PC-9 (cell line): ENCODE measurements at regions not wholly inside any gene's neighbourhood (a gene's known extent, or its start where the extent isn't known, plus 50 kb on each side); places are given as distances from the start of the nearest gene placed in this dataset.

ENCODE experiments used
- BruUV-seq: library from RNA; stranded (reverse); fragments of 400-500 nt; replicated peaks from 2 replicates; lab custom pipeline; 2021; lab: Mats Ljungman, UMichigan
- CTCF ChIA-PET: fragments of 300-600 bp; sonication (Branson Sonifier 250); formaldehyde crosslinking; loops from one replicate; lab custom pipeline; 2022; ENCODE audit warnings: antibody characterized with exemption; lab: Charles Lee
- POLR2A ChIA-PET: fragments of 300-600 bp; sonication (Branson Sonifier 250); formaldehyde crosslinking; loops from one replicate; lab custom pipeline; 2022; ENCODE audit warnings: antibody characterized with exemption; ENCODE audit not compliant: unreplicated experiment; lab: Charles Lee
- DNase-seq, 2 experiments: peaks; one replicate each; pipeline versions ENCODE4 v3.0.0 to v3.0.0-alpha.2; 2015 to 2022; ENCODE audit warnings: mixed read lengths in 1 of 2
- H2AFZ ChIP-seq: fragments of 200-600 bp; sonication (generic); 2 replicates; pipeline ENCODE4 v1.8.1; 2017; ENCODE audit warnings: antibody characterized with exemption
- H3F3A ChIP-seq: fragments of 200-600 bp; sonication (generic); 2 replicates; pipeline ENCODE4 v1.8.1; 2017; ENCODE audit warnings: antibody characterized with exemption, mild to moderate bottlenecking, low read depth; ENCODE audit not compliant: insufficient read depth
- H3K27ac ChIP-seq: fragments of 200-600 bp; sonication (generic); 2 replicates; pipeline ENCODE4 v1.6.1; 2016; ENCODE audit warnings: mixed run types
- H3K27me3 ChIP-seq: fragments of 200-600 bp; sonication (generic); 2 replicates; pipeline ENCODE4 v1.6.1; 2016; ENCODE audit warnings: low read depth, mixed run types; ENCODE audit not compliant: insufficient read depth
- H3K36me3 ChIP-seq: fragments of 200-600 bp; sonication (generic); 2 replicates; pipeline ENCODE4 v1.6.1; 2016; ENCODE audit warnings: low read depth, mixed run types
- H3K4me1 ChIP-seq: fragments of 200-600 bp; sonication (generic); replicated peaks from 2 replicates; pipeline ENCODE4 v1.6.1; 2016; ENCODE audit warnings: mixed run types; ENCODE audit not compliant: insufficient read depth
- H3K4me2 ChIP-seq: fragments of 200-600 bp; sonication (generic); 2 replicates; pipeline ENCODE4 v1.6.1; 2017; ENCODE audit warnings: mixed run types
- H3K4me3 ChIP-seq: fragments of 200-600 bp; sonication (generic); 2 replicates; pipeline ENCODE4 v1.6.1; 2016; ENCODE audit warnings: mixed run types
- H3K79me2 ChIP-seq: fragments of 200-600 bp; sonication (generic); 2 replicates; pipeline ENCODE4 v1.6.1; 2017; ENCODE audit warnings: low read depth, mixed run types
- H3K9me2 ChIP-seq: fragments of 200-600 bp; sonication (generic); 2 replicates; pipeline ENCODE4 v1.8.1; 2017; ENCODE audit warnings: mild to moderate bottlenecking; ENCODE audit not compliant: insufficient read depth
- H3K9me3 ChIP-seq: fragments of 200-600 bp; sonication (generic); 2 replicates; pipeline ENCODE4 v1.8.1; 2016; ENCODE audit warnings: low read depth; ENCODE audit not compliant: insufficient read depth
- H4K20me1 ChIP-seq: fragments of 200-600 bp; sonication (generic); 2 replicates; pipeline ENCODE4 v1.8.1; 2017; ENCODE audit not compliant: insufficient read depth
- EZH2 ChIP-seq: fragments of 200-600 bp; sonication (generic); IDR thresholded peaks from 2 replicates; pipeline ENCODE4 v1.8.0; 2017; ENCODE audit warnings: antibody characterized with exemption, low read depth
- intact Hi-C: fragments of 100-400 bp; cut with micrococcal nuclease; formaldehyde crosslinking; loops from one replicate; pipeline ENCODE4 v1.10.0; 2022; ENCODE audit not compliant: unreplicated experiment
- TF ChIP-seq, protein P1 (sequence below): fragments of 200-600 bp; sonication (generic); conservative IDR thresholded peaks from 2 replicates; pipeline ENCODE4 v1.6.1; 2017; ENCODE audit warnings: mixed run types, antibody characterized with exemption, mild to moderate bottlenecking, moderate library complexity

DNA sequence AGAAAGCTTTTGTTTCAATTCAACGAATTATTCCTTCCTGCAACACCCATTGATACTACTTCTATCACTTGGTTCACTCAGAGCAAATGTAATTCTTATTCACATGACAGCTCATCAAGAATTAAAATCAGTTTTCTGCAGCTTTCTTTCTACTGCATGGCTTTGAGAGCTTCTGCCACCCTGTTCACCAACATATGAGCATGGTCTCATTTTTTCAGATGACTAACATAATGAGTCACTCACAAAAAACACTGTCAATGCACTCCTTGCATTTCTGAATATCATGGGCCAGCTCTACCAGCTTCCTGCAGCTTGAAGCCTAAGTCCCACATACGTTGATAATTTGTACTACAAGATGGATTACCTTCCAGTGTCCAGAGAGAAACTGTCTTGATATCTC is 342.9 kb downstream of the LRATD1 start:
- Histone ChIP-seq H3K27me3 (no peaks in the 10 kb centered on the region), H3K79me2 (no peaks in the 10 kb centered on the region), H3F3A (no peaks in the 10 kb centered on the region), H2AFZ (no peak overlapping the region), H3K27ac (no peak overlapping the region), H3K4me2 (no peak overlapping the region), H3K36me3 (no peaks in the 10 kb centered on the region), H3K9me3 (no peaks in the 10 kb centered on the region), H3K4me1 (no peaks in the 10 kb centered on the region), H3K4me3 (no peak overlapping the region), H4K20me1 (no peaks in the 10 kb centered on the region), H3K9me2 (no peaks in the 10 kb centered on the region)
- TF ChIP-seq, protein P1, sequence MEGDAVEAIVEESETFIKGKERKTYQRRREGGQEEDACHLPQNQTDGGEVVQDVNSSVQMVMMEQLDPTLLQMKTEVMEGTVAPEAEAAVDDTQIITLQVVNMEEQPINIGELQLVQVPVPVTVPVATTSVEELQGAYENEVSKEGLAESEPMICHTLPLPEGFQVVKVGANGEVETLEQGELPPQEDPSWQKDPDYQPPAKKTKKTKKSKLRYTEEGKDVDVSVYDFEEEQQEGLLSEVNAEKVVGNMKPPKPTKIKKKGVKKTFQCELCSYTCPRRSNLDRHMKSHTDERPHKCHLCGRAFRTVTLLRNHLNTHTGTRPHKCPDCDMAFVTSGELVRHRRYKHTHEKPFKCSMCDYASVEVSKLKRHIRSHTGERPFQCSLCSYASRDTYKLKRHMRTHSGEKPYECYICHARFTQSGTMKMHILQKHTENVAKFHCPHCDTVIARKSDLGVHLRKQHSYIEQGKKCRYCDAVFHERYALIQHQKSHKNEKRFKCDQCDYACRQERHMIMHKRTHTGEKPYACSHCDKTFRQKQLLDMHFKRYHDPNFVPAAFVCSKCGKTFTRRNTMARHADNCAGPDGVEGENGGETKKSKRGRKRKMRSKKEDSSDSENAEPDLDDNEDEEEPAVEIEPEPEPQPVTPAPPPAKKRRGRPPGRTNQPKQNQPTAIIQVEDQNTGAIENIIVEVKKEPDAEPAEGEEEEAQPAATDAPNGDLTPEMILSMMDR, result no peak
- no peak for TF ChIP-seq EZH2
- BruUV-seq, result no TSS peak
- ChIA-PET POLR2A (no interaction called here), CTCF (no interaction called here)
- intact Hi-C loops, result no loop called here
- DNase-seq, result no peak

DNA sequence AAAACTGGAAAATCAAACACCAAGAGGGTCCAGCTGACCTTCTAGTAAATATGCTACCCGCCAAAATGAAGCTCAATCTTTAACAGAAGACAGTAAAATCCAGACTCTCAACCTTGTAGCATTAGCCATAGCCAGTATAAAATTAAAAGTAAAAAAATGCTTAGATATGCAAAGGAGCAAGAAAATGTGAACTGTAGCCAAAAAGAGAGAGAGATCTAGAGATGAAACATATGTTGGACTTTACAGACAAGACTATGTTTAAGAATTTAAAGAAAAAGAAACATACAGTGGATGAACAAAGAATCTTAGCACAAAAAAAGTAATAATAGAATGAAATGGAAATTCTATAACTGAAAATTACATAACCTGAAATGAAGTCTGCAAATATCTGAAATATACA is 344.5 kb downstream of the LRATD1 start:
- no TSS peak for BruUV-seq
- intact Hi-C loops, result no loop called here
- POLR2A ChIA-PET, result no interaction called here

DNA sequence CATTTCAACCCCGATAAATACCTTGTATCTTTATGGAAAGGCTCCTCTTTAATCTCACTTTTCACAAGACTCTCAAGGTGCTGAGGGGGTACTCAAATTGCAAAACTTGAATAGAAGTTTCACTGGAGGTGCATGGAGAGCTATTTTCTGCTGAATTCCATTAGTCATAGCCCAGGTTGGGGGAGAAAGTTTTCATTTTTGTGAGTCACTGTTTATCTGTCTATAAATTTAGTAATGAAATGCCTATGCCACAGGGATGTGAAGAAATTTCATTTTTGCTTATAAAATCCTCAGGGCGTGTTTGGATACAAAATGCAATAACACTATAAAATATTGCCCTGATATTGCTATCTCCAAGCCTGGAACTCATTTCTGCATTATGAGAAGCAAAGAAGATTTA is 346.3 kb downstream of the LRATD1 start:
- no peak for DNase-seq
- no TSS peak for BruUV-seq
- Histone ChIP-seq H3F3A (no peaks in the 10 kb centered on the region), H3K27me3 (peaks cover 3% of the 10 kb centered on the region; the same call in 1 of the 2 replicates), H3K4me3 (no peak overlapping the region), H4K20me1 (no peaks in the 10 kb centered on the region), H3K9me2 (no peaks in the 10 kb centered on the region), H3K27ac (no peak overlapping the region), H3K4me2 (no peak overlapping the region), H3K9me3 (no peaks in the 10 kb centered on the region), H3K79me2 (no peaks in the 10 kb centered on the region), H2AFZ (no peak overlapping the region), H3K36me3 (no peaks in the 10 kb centered on the region), H3K4me1 (no peaks in the 10 kb centered on the region)
- ChIA-PET CTCF (no interaction called here), POLR2A (interaction anchor here (0.6 kb wide), 1 partner anchor 663 kb away, joined by 3 read pairs; no protein-coding TSS in a partner anchor)
- intact Hi-C loops, result no loop called here
- TF ChIP-seq EZH2, result no peak
- TF ChIP-seq, protein P1, result no peak

More for the DNA sequence above, 344.5 kb downstream of the LRATD1 start:
- H3K36me3 ChIP-seq, result no peaks in the 10 kb centered on the region
- H3K79me2 ChIP-seq, result no peaks in the 10 kb centered on the region
- H3K4me2 ChIP-seq, result no peak overlapping the region
- H3K27me3 ChIP-seq, result 0 out of 2 replicates have a peak, but pooled peaks cover 3% of the 10 kb centered on the region
- CTCF ChIA-PET, result no interaction called here
- DNase-seq, result no peak
- no peaks in the 10 kb centered on the region for H3K9me3 ChIP-seq
- TF ChIP-seq EZH2, result no peak
- TF ChIP-seq, protein P1, result no peak
- no peaks in the 10 kb centered on the region for H3F3A ChIP-seq
- no peaks in the 10 kb centered on the region for H3K4me1 ChIP-seq
- no peaks in the 10 kb centered on the region for H3K9me2 ChIP-seq
- H4K20me1 ChIP-seq, result no peaks in the 10 kb centered on the region
- no peak overlapping the region for H2AFZ ChIP-seq
- no peak overlapping the region for H3K4me3 ChIP-seq
- no peak overlapping the region for H3K27ac ChIP-seq
